ENCODE measurements at regions not wholly inside any gene's neighbourhood (a gene's known extent, or its start where the extent isn't known, plus 50 kb on each side); places are given as distances from the start of the nearest gene placed in this dataset.

DNA sequence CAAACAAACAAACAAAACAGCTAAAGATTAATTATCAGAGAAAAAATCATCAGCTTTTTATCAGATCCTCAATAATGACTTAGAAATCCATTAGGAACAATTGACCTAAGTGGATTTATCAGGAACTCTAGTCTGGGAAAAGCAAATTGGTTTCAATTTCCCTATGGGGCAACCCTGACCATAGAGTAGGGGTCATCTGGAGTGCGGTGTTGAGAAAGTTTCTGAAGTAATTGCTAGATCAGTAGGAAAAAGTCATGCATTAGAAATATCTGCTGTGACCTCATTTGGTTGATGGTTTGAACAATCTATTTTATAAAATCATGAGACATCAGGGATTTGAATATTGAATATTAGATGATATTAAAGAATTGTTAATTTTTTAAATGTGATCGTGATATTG, 507.9 kb downstream of the TXNL1 start:
- TF ChIP-seq, protein P1, sequence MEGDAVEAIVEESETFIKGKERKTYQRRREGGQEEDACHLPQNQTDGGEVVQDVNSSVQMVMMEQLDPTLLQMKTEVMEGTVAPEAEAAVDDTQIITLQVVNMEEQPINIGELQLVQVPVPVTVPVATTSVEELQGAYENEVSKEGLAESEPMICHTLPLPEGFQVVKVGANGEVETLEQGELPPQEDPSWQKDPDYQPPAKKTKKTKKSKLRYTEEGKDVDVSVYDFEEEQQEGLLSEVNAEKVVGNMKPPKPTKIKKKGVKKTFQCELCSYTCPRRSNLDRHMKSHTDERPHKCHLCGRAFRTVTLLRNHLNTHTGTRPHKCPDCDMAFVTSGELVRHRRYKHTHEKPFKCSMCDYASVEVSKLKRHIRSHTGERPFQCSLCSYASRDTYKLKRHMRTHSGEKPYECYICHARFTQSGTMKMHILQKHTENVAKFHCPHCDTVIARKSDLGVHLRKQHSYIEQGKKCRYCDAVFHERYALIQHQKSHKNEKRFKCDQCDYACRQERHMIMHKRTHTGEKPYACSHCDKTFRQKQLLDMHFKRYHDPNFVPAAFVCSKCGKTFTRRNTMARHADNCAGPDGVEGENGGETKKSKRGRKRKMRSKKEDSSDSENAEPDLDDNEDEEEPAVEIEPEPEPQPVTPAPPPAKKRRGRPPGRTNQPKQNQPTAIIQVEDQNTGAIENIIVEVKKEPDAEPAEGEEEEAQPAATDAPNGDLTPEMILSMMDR (IDR thresholded peaks at IDR 0.05), result no peak
- TF ChIP-seq EZH2 (IDR thresholded peaks at IDR 0.05), result no peak
